Stimulated activated effector memory CD8-positive, alpha-beta T cell treated with anti-CD3 and anti-CD28 coated beads, Interleukin-12 subunit alpha, Interleukin-12 subunit beta, amount 100 ng/mL, for 72 hours (primary cell): ENCODE measurements at regions not wholly inside any gene's neighbourhood (a gene's known extent, or its start where the extent isn't known, plus 50 kb on each side); places are given as distances from the start of the nearest gene placed in this dataset.
A peak's percentile ranks its signal among the peaks of the same experiment; 100 is the strongest.

Experiments used
- ATAC-seq: fragments of 150-1000 bp; cut with Tn5 transposase; 2 replicates; pipeline ENCODE4 v1.10.0; 2021
- DNase-seq, 2 donors: peaks; one replicate each; pipeline ENCODE4 v3.0.0; 2021 to 2022; ENCODE audit warnings: low spot score in 2 of 2
- H3K27ac Mint-ChIP-seq: one replicate; pipeline ENCODE4 v1.8.0; 2022; ENCODE audit warnings: mild to moderate bottlenecking, mixed read lengths
- H3K36me3 Mint-ChIP-seq: one replicate; pipeline ENCODE4 v1.8.0; 2022; ENCODE audit warnings: mild to moderate bottlenecking, mixed read lengths
- H3K4me1 Mint-ChIP-seq: one replicate; pipeline ENCODE4 v1.8.0; 2022; ENCODE audit warnings: mixed read lengths
- H3K4me3 Mint-ChIP-seq: one replicate; pipeline ENCODE4 v1.8.0; 2022; ENCODE audit warnings: mild to moderate bottlenecking, mixed read lengths
- H3K9me3 Mint-ChIP-seq: one replicate; pipeline ENCODE4 v1.8.0; 2022; ENCODE audit warnings: mixed read lengths

GRCh38 chr3:140752499-140752898 lies 74.6 kb downstream of the TRIM42 start:
- Mint-ChIP-seq H3K4me3 (no peak overlapping the region), H3K36me3 (no peaks in the 10 kb centered on the region), H3K9me3 (peaks cover 4% of the 10 kb centered on the region), H3K27ac (no peak overlapping the region), H3K4me1 (no peaks in the 10 kb centered on the region)
- DNase-seq (no peak), ATAC-seq (no peak)

DNA sequence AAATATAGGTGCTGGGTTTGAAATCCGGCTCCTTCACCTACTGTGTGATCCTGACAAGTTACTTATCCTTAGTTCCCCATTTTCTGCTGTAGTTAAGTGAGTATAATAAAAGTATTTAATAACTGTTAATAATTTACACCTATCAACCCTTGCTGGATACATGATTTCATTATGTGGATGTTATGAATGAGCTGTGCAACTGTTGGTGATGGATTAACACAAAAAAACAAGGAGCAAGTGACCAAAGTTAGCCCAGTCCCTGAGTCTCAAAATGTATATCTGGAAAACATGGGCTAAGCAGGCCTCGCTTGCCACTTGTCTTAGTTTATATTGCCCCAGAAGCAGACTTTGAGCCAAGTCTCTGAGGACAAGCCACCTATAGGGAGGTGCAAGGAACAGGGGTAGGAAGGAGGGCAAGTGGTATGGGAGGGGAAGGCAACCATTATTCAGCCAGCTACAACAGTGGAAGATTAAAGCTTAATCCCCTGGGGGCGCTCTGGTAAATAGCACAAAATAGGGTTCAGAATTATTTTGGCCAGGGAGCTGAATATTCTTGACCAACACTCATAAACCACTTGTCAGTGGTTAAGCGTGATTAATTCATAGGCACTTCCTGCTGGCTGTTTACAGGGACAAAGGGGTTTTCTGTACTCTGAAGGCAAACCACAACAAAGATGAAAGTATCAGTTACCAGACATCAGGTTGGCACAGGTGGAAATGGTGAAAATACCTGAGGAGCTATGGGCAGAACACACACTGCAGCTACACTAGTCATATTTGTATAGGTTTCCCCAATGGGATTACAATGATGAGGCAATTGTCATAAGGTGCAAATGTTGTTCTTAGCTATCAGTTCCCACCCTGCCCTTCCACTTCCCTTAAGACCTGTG lies 76.2 kb downstream of the TRIM42 start:
- H3K36me3 Mint-ChIP-seq: no peaks in the 10 kb centered on the region
- peaks cover 4% of the 10 kb centered on the region for H3K9me3 Mint-ChIP-seq
- H3K4me3 Mint-ChIP-seq: no peak overlapping the region
- no peak for ATAC-seq
- DNase-seq: no peak
- H3K4me1 Mint-ChIP-seq: no peaks in the 10 kb centered on the region
- H3K27ac Mint-ChIP-seq: no peak overlapping the region

DNA sequence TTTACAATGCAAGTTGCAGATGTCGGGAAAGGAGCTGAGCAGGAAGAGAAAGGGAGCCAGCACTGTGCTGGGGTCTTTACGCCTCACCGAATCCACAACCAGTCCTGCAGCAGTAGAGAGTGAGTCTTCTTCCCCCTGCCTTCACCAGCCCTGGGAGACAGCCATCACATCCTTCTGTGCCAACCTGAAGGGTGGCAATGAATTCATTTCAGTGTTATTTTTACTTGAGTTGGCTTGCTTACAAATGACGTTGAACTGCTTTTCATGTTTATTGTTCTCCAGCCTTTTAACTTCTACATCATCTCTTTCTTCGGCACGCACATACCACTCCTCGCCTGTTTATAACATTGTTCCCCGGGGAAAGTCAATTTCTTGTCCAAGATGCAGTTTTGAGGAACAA lies 77.1 kb downstream of the TRIM42 start:
- H3K4me3 Mint-ChIP-seq: no peak overlapping the region
- H3K9me3 Mint-ChIP-seq: peaks cover 4% of the 10 kb centered on the region
- DNase-seq (no peak), ATAC-seq (no peak)
- no peak overlapping the region for H3K27ac Mint-ChIP-seq
- H3K4me1 Mint-ChIP-seq: no peaks in the 10 kb centered on the region
- no peaks in the 10 kb centered on the region for H3K36me3 Mint-ChIP-seq

DNA sequence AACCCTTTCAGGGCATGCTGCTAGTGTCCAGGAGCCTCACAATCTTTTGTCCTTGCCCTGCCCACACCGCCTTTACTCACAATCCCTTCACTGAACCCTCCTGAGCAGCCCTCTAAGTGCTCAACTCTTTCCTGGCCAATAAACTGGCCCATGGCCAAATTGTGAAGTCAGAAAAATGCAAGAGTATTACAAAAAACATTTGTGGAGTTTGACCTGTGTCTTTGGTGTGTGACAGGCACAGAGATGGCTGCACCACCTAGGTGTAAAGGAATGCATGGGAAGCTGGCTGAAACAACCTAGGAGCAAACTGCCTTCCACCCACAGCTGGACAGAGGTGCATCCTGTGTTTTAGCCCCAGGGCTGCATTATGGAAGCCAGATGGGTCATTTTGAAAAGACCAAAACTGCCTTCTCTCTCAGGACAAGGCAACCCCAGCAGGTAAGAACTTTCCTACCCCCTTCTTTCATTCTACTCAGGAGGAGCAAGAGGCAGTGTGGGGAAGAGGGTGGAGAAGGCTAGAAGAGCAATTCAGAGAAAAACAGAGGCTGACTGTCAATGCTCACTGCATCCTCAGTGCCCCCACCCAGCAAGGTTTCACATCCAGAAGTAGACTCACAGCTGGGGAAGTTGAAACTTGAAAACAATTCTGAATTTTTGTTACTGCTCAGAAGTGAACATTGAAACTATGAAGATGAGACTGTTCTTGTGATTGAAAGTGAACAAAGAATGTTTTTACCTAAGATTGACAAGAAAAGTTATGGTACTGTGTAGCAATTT lies 78.6 kb downstream of the TRIM42 start:
- ATAC-seq (no peak), DNase-seq (no peak)
- Mint-ChIP-seq H3K27ac (no peak overlapping the region), H3K4me1 (no peaks in the 10 kb centered on the region), H3K9me3 (peaks cover 4% of the 10 kb centered on the region), H3K4me3 (no peak overlapping the region), H3K36me3 (no peaks in the 10 kb centered on the region)

DNA sequence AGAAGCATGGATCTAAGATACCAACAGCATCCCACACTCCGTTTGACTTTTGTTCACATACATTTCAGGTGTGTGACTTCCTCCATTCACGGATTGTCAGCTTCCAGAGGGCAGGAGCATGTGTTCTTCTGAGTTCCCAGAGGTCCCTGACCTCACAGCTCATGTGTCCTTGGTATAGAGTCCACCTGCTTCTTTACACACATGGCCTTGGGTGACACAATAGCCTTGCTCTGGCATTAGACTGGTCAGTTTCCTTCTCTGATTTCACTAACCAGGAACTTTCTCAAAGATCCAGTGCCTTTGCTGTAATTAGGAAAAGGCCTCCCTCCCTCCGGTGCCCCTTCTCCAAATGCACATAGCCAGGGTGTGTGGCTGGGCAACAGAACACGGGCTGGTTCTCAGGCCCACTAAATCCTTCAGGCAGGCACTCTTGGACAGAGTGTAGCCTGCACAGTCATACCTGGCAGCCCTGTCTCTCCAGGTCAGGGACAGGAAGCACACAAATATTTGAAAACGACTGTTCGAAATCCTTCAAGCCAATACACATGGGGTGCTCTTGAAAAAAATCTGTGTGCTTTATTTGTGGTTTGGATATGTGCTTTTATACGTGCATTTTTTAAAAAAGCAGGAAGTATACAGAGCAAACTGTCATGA lies 81.1 kb downstream of the TRIM42 start:
- Mint-ChIP-seq H3K36me3 (no peaks in the 10 kb centered on the region), H3K4me1 (no peaks in the 10 kb centered on the region), H3K9me3 (no peaks in the 10 kb centered on the region), H3K27ac (no peak overlapping the region), H3K4me3 (no peak overlapping the region)
- no peak for DNase-seq
- no peak for ATAC-seq

DNA sequence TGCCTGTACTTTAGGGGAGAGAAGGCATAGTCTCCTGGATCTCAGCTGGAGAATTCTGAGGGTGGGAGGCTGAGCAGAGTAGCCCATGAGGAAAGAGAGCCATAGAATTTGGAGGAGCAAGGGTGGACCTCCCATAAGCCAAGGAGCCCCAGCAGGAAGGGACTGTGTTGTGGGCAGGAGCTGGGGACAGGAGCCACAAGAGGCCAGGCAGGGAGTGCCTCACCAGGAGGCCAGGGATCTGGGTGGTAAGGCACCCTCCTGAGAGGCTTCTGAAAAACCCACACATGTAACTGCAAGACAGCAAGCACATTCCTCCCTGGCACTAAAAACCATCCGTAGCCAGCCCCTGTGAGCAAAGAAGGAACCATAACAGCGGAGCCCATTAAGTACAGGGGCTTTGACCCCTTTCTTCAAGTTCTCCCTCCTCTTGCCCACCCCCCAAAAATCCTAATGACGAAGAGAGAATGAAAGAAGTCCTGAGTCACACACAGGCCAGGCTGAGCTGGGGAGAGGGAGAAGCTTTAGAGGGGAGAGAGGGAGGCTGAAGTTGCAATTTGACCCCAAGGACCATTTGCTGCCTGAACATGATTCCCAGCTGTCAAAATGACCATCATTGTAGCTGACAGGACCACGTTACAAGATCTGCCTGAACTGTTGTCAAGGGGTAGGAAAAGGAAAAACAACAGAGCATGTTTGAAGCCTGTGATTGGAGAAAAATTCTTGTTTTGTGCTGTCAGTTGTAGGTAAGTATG lies 82.6 kb downstream of the TRIM42 start:
- H3K9me3 Mint-ChIP-seq: no peaks in the 10 kb centered on the region
- no peak overlapping the region for H3K4me3 Mint-ChIP-seq
- ATAC-seq: peak; percentile 39
- no peaks in the 10 kb centered on the region for H3K36me3 Mint-ChIP-seq
- no peaks in the 10 kb centered on the region for H3K4me1 Mint-ChIP-seq
- peak in 1 of 2 donors; percentile 22 for DNase-seq
- no peak overlapping the region for H3K27ac Mint-ChIP-seq

DNA sequence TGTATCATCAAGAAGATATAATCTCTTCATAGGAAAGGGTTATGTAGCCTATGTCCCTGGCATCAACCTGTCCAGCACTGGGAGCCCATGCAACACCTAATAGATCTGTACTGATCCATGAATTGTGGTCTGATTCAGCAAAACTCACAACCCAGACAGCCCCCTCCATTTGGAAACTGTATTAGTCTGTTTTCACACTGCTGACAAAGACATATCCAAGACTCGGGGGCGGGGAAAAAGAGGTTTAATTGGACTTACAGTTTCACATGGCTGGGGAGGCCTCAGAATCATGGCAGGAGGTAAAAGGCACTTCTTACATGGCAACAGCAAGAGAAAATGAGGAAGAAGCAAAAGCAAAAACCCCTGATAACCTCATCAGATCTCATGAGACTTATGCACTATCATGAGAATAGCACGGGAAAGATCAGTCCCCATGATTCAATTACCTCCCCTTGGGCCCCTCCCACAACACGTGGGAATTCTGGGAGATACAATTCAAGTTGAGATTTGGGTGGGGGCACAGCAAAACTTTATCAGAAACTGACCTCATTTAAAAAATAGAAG lies 83.3 kb downstream of the TRIM42 start:
- ATAC-seq: no peak
- H3K27ac Mint-ChIP-seq: no peak overlapping the region
- no peaks in the 10 kb centered on the region for H3K36me3 Mint-ChIP-seq
- no peak overlapping the region for H3K4me3 Mint-ChIP-seq
- H3K9me3 Mint-ChIP-seq: no peaks in the 10 kb centered on the region
- H3K4me1 Mint-ChIP-seq: no peaks in the 10 kb centered on the region
- DNase-seq: peak in 1 of 2 donors; percentile 26

GRCh38 chr3:140762746-140763145 lies 84.9 kb downstream of the TRIM42 start:
- Mint-ChIP-seq H3K36me3 (no peaks in the 10 kb centered on the region), H3K4me3 (no peak overlapping the region), H3K9me3 (no peaks in the 10 kb centered on the region), H3K4me1 (no peaks in the 10 kb centered on the region), H3K27ac (no peak overlapping the region)
- no peak for DNase-seq
- ATAC-seq: no peak

- ATAC-seq (no peak), DNase-seq (no peak)
- H3K36me3 Mint-ChIP-seq: no peaks in the 10 kb centered on the region
- H3K4me3 Mint-ChIP-seq: no peak overlapping the region
- no peaks in the 10 kb centered on the region for H3K9me3 Mint-ChIP-seq
- H3K4me1 Mint-ChIP-seq: no peaks in the 10 kb centered on the region
- no peak overlapping the region for H3K27ac Mint-ChIP-seq
Observed at GRCh38 chr3:140763532-140763931, 85.7 kb downstream of the TRIM42 start.

DNA sequence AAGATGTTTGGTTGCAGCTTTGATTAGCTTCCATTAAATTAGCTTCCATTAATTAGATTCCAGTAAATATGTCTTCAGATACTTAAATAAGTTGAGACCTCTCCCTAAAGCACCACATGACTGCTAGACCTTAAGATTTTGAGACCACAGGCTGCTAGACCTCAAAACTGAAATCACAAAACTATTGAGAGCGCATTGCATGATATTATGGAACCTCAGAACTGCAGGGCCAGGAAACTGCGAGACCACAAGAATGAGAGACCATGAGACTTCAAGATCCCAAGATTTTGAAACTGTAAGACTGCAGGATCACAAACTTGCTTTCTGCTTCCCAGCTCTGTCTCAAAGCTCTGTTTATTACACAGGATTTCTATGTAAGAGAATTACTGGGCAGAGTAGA lies 87.4 kb downstream of the TRIM42 start:
- no peak overlapping the region for H3K27ac Mint-ChIP-seq
- no peaks in the 10 kb centered on the region for H3K9me3 Mint-ChIP-seq
- H3K4me1 Mint-ChIP-seq: no peaks in the 10 kb centered on the region
- DNase-seq (no peak), ATAC-seq (no peak)
- no peak overlapping the region for H3K4me3 Mint-ChIP-seq
- no peaks in the 10 kb centered on the region for H3K36me3 Mint-ChIP-seq

- Mint-ChIP-seq H3K27ac (no peak overlapping the region), H3K4me3 (no peak overlapping the region), H3K4me1 (no peaks in the 10 kb centered on the region), H3K36me3 (no peaks in the 10 kb centered on the region), H3K9me3 (no peaks in the 10 kb centered on the region)
- peak in 1 of 2 donors; percentile 38 for DNase-seq
- ATAC-seq: peak; percentile 64
Observed at GRCh38 chr3:140766465-140766864, 88.6 kb downstream of the TRIM42 start.

- no peak overlapping the region for H3K4me3 Mint-ChIP-seq
Observed at GRCh38 chr3:140767566-140767965, 89.7 kb downstream of the TRIM42 start.

DNA sequence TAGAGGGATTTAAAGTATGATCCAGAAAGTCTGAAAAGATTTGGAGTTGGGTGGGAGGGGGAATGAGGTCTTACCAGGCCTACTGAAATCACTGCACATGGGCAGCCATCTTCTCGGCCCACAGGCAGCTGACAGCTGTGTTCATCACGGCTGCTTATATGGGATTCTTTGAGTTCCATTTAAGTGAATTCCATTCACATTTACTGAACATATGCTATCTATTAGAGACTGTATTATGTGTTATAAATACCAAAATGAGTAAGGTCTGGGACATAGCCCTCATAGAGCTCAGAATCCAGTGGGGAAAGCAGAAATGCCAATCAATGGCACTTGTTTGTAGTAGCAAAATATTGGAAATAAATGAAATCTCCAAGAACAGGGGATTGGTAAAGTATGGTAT lies 91.1 kb downstream of the TRIM42 start:
- Mint-ChIP-seq H3K4me3 (no peak overlapping the region), H3K9me3 (peaks cover 3% of the 10 kb centered on the region), H3K36me3 (no peaks in the 10 kb centered on the region), H3K4me1 (no peaks in the 10 kb centered on the region), H3K27ac (no peak overlapping the region)
- ATAC-seq (no peak), DNase-seq (peak in 1 of 2 donors; percentile 10)

More at GRCh38 chr3:140767566-140767965, 89.7 kb downstream of the TRIM42 start:
- Mint-ChIP-seq H3K27ac (no peak overlapping the region), H3K36me3 (no peaks in the 10 kb centered on the region), H3K9me3 (peaks cover 3% of the 10 kb centered on the region), H3K4me1 (no peaks in the 10 kb centered on the region)
- no peak for DNase-seq
- no peak for ATAC-seq

GRCh38 chr3:140769951-140770350 lies 92.1 kb downstream of the TRIM42 start:
- no peak for DNase-seq
- H3K4me1 Mint-ChIP-seq: no peaks in the 10 kb centered on the region
- H3K27ac Mint-ChIP-seq: no peak overlapping the region
- H3K36me3 Mint-ChIP-seq: no peaks in the 10 kb centered on the region
- no peak overlapping the region for H3K4me3 Mint-ChIP-seq
- no peak for ATAC-seq
- H3K9me3 Mint-ChIP-seq: peaks cover 3% of the 10 kb centered on the region
